HL-60 (cell line): ENCODE measurements at regions not wholly inside any gene's neighbourhood (a gene's known extent, or its start where the extent isn't known, plus 50 kb on each side); places are given as distances from the start of the nearest gene placed in this dataset.
A peak's percentile ranks its signal among the peaks of the same experiment; 100 is the strongest.

ENCODE experiments used
- DNase-seq, 2 experiments: peaks; one replicate each; pipeline ENCODE4 v3.0.0-alpha.2; 2010 to 2020; ENCODE audit warnings: low read depth in 1 of 2, low spot score in 1 of 2
- H3K27ac ChIP-seq: fragments of 250-450 bp; sonication (Bioruptor Pico); replicated peaks from 2 replicates; pipeline ENCODE4 v1.5.1; 2020; ENCODE audit warnings: mild to moderate bottlenecking, moderate library complexity
- H3K27me3 ChIP-seq: fragments of 250-450 bp; sonication (Bioruptor Pico); 2 replicates; pipeline ENCODE4 v1.5.1; 2021; ENCODE audit warnings: mild to moderate bottlenecking, moderate library complexity; ENCODE audit not compliant: insufficient read depth, poor library complexity, severe bottlenecking
- H3K4me3 ChIP-seq: replicated peaks from 2 replicates; pipeline ENCODE4 v1.5.1; 2011; ENCODE audit warnings: mild to moderate bottlenecking, control low read depth, low read length; ENCODE audit not compliant: insufficient read depth
- CTCF ChIP-seq: IDR thresholded peaks from one replicate; pipeline ENCODE4 v1.5.1; 2011; ENCODE audit warnings: low read length, control low read depth, inconsistent platforms; ENCODE audit not compliant: insufficient read depth
- GABPA ChIP-seq: IDR thresholded peaks from 2 replicates; pipeline ENCODE4 v1.6.1; 2012; ENCODE audit warnings: low read depth
- POLR2AphosphoS5 ChIP-seq: IDR thresholded peaks from 2 replicates; pipeline ENCODE4 v1.6.1; 2012; ENCODE audit warnings: low read depth
- REST ChIP-seq: IDR thresholded peaks from 2 replicates; pipeline ENCODE4 v1.6.1; 2012; ENCODE audit warnings: low read depth; ENCODE audit not compliant: insufficient replicate concordance
- SPI1 ChIP-seq: IDR thresholded peaks from 2 replicates; pipeline ENCODE4 v1.6.1; 2012; ENCODE audit warnings: low read depth, mild to moderate bottlenecking, borderline replicate concordance

DNA sequence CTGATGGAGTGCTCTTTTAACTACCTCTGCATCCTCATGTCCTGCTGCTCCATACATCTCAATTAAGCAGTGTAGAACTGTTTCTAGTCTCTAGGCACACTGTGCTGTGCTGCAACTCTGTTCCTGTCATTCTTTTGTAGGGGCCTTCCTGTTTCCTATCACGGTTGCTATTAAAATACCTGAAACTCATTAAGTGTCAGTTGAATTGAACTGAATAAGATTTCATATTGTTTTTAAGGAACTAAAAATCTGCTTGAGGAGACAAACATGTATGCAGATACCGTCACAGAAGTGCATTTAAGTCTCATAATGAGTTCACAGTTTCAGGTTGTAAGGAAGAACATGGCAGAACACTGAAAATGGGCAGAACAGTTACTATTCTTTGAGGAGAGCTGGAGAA is 170.1 kb downstream of the LARP7 start:
- DNase-seq: no peak
- TF ChIP-seq GABPA: no peak
- no peak for TF ChIP-seq SPI1
- TF ChIP-seq POLR2AphosphoS5: no peak
- no peak for TF ChIP-seq CTCF
- no peak for TF ChIP-seq REST
- H3K27me3 ChIP-seq: no peaks in the 10 kb centered on the region
- no peak overlapping the region for H3K27ac ChIP-seq
- no peak overlapping the region for H3K4me3 ChIP-seq

GRCh38 chr4:112808001-112808400 is 171.1 kb downstream of the LARP7 start:
- peak in 1 of 2 experiments; percentile 41 for DNase-seq
- H3K27ac ChIP-seq: no peak overlapping the region
- H3K4me3 ChIP-seq: no peak overlapping the region
- no peak for TF ChIP-seq CTCF
- TF ChIP-seq SPI1: peak; percentile 87
- H3K27me3 ChIP-seq: no peaks in the 10 kb centered on the region

DNA sequence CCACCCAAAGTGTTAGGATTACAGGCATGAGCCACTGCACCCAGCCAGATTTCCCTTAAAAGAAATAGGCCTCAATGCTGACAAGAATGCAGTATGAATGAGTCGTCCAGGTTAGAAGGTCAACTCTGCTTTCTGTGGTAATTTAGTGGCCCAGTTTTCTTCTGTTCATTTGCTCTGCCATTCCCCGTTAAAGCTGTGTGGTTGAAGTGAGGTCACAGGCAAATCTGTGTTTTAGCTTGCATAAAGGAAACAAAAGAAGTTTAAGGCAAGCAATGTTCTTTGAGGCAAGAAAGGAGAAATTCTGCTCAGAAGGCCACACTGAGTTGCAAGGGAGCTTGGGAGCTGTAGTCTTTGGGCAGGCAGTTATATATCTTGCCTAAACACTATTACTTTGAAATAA is 176.8 kb downstream of the LARP7 start:
- no peak for DNase-seq
- TF ChIP-seq POLR2AphosphoS5 (no peak), GABPA (no peak), SPI1 (no peak), REST (no peak), CTCF (no peak)
- no peak overlapping the region for H3K27ac ChIP-seq
- H3K27me3 ChIP-seq: no peaks in the 10 kb centered on the region
- no peak overlapping the region for H3K4me3 ChIP-seq

DNA sequence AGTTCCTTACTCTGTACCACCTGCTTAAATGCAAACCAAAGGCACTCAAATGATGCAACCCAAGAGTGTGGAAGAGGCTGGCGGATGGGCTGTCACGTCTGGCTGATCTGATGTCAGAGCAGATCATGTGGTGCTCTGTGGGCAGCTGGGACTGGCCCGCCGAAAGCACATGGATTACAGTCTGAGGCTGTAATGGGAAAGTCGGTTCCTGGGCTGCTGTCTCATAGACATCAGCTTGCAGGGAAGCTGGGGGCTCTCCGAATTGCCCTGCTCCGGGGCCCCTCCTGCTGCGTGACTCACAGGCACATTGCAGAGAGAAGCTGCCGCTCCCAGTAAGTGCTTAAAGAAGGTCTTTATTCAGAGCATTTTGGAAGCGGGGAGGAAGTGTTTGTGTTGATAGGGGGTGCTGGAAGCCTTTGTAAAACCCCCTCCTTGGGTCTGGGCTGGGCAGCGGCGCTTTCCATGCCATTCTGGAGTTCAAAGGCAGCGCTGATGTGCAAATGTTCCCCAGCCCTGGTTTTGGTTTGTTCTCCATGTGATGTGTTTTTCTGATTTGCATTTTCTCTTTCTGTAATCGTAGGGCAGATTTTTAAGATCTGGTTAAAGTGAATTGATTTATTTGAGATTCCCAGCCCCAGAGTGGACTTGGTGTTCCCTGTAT is 181.1 kb downstream of the LARP7 start:
- H3K27me3 ChIP-seq: no peaks in the 10 kb centered on the region
- peak overlapping the region; percentile 41 for H3K4me3 ChIP-seq
- peak overlapping the region; percentile 42; the same call in 1 of the 2 replicates for H3K27ac ChIP-seq
- peak; percentile 65 to 81 for DNase-seq
- TF ChIP-seq SPI1: no peak
- peak; percentile 66 for TF ChIP-seq POLR2AphosphoS5
